ENCODE measurements at regions not wholly inside any gene's neighbourhood (a gene's known extent, or its start where the extent isn't known, plus 50 kb on each side); places are given as distances from the start of the nearest gene placed in this dataset.

GRCh38 chr15:25051399-25052154, 96.8 kb downstream of the SNRPN start:
- no peak overlapping the region for H3K27ac ChIP-seq
- TF ChIP-seq CTCF (IDR thresholded peaks at IDR 0.05) (no peak), ZFX (IDR thresholded peaks at IDR 0.05; ENCODE audit: borderline replicate concordance) (no peak)

DNA sequence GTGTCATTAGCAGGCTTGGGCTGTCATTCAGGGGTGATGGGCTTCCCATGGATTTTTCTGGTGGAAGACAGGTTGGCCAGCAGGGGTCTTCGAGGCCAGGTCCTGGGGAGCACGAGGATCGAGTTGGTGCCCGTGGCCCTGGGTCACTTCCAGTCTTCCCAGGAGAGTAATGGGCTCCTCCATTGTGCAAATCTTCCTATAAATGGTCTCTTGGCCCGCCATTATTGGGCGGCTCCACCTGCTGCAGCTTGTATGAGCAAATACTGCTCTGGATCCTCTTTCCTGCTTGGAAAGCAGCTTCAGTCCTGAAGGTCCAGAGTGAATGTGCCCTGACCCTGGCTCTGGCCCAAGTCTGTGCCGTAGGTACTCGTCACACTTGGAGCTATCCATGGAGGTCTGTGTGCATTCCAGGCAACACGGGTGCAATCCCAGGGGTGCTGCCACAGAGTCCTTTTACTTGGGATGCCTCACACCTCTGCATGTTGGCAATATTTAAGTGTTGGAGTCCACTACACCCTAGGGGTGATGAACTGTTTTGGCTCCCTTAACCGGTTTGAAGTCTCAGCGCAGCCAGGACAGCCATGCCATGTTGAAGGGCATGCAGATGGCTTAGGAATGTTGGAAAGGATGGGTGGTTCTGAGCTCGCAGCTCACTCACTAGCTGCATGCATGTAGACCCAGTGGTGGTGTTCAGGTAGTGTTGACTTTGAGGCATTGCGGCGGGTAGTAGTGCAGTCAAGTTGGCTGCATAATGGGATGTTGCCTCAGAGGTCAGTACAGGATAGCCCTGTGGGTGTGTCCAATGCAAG, 97.6 kb downstream of the SNRPN start:
- H3K27ac ChIP-seq: no peak overlapping the region
- TF ChIP-seq ZFX (IDR thresholded peaks at IDR 0.05; ENCODE audit: borderline replicate concordance): no peak
- TF ChIP-seq CTCF (IDR thresholded peaks at IDR 0.05): no peak

GRCh38 chr15:25053000-25053815, 98.4 kb downstream of the SNRPN start:
- TF ChIP-seq ZFX (IDR thresholded peaks at IDR 0.05; ENCODE audit: borderline replicate concordance) (no peak), CTCF (IDR thresholded peaks at IDR 0.05) (no peak)
- H3K27ac ChIP-seq: no peak overlapping the region

DNA sequence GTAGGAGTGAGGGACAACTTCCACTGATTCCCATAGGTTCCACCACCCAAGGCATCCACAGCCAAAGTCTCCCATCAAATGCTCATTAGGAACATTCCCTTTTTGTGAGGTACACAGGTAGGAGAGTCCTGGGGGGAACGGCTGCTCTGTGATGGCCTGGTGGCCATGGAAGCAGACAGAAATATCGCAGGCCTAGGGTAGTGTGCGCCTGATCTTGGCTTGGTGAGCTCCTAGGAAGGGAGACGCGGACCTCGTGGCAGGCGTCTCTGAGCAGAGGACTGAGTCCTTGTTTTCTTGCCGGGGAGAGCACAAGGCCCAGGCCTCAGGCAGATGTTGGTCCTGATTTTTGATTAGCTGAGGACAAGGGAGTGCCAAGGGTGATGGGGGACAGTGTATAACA, 99.5 kb downstream of the SNRPN start:
- TF ChIP-seq ZFX (IDR thresholded peaks at IDR 0.05; ENCODE audit: borderline replicate concordance) (no peak), CTCF (IDR thresholded peaks at IDR 0.05) (no peak)
- no peak overlapping the region for H3K27ac ChIP-seq

GRCh38 chr15:25054943-25055342, 100.2 kb downstream of the SNRPN start:
- H3K27ac ChIP-seq: no peak overlapping the region
- TF ChIP-seq ZFX (IDR thresholded peaks at IDR 0.05; ENCODE audit: borderline replicate concordance): no peak
- no peak for TF ChIP-seq CTCF (IDR thresholded peaks at IDR 0.05)

GRCh38 chr15:25055356-25056068, 100.7 kb downstream of the SNRPN start:
- no peak overlapping the region for H3K27ac ChIP-seq
- no peak for TF ChIP-seq CTCF (IDR thresholded peaks at IDR 0.05)
- TF ChIP-seq ZFX (IDR thresholded peaks at IDR 0.05; ENCODE audit: borderline replicate concordance): no peak
